HL-60 (cell line): ENCODE measurements at regions not wholly inside any gene's neighbourhood (a gene's known extent, or its start where the extent isn't known, plus 50 kb on each side); places are given as distances from the start of the nearest gene placed in this dataset.

Experiments
- GABPA ChIP-seq: IDR thresholded peaks from 2 replicates; pipeline ENCODE4 v1.6.1; 2012; ENCODE audit warnings: low read depth
- POLR2AphosphoS5 ChIP-seq: IDR thresholded peaks from 2 replicates; pipeline ENCODE4 v1.6.1; 2012; ENCODE audit warnings: low read depth
- TF ChIP-seq, protein P1 (sequence below): IDR thresholded peaks from one replicate; pipeline ENCODE4 v1.5.1; 2011; ENCODE audit warnings: low read length, control low read depth, inconsistent platforms; ENCODE audit not compliant: insufficient read depth
- TF ChIP-seq, protein P2 (sequence below): IDR thresholded peaks from 2 replicates; pipeline ENCODE4 v1.6.1; 2012; ENCODE audit warnings: low read depth; ENCODE audit not compliant: insufficient replicate concordance

DNA sequence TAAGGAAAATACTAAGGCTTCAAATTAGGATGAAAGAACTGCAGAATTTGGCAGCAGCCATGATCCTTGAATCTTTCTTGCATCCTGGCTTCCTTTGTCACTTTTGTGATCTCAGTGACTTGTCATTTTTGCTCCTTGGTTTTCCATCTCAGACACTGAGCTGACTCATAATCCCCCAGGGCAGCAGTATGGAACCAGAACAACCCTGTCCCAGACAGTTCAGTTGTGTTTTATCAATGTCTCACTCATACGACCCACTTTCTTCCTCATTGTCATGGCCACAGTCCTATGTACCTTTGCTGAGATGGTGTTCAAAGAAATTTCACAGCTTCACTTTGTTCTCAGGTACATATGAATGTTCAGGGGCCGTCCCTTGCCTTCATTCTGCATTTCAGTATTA, 488.5 kb upstream of the BTBD3 start:
- TF ChIP-seq POLR2AphosphoS5 (no peak), GABPA (no peak)
- TF ChIP-seq, protein P1, sequence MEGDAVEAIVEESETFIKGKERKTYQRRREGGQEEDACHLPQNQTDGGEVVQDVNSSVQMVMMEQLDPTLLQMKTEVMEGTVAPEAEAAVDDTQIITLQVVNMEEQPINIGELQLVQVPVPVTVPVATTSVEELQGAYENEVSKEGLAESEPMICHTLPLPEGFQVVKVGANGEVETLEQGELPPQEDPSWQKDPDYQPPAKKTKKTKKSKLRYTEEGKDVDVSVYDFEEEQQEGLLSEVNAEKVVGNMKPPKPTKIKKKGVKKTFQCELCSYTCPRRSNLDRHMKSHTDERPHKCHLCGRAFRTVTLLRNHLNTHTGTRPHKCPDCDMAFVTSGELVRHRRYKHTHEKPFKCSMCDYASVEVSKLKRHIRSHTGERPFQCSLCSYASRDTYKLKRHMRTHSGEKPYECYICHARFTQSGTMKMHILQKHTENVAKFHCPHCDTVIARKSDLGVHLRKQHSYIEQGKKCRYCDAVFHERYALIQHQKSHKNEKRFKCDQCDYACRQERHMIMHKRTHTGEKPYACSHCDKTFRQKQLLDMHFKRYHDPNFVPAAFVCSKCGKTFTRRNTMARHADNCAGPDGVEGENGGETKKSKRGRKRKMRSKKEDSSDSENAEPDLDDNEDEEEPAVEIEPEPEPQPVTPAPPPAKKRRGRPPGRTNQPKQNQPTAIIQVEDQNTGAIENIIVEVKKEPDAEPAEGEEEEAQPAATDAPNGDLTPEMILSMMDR, result no peak
- TF ChIP-seq, protein P2, sequence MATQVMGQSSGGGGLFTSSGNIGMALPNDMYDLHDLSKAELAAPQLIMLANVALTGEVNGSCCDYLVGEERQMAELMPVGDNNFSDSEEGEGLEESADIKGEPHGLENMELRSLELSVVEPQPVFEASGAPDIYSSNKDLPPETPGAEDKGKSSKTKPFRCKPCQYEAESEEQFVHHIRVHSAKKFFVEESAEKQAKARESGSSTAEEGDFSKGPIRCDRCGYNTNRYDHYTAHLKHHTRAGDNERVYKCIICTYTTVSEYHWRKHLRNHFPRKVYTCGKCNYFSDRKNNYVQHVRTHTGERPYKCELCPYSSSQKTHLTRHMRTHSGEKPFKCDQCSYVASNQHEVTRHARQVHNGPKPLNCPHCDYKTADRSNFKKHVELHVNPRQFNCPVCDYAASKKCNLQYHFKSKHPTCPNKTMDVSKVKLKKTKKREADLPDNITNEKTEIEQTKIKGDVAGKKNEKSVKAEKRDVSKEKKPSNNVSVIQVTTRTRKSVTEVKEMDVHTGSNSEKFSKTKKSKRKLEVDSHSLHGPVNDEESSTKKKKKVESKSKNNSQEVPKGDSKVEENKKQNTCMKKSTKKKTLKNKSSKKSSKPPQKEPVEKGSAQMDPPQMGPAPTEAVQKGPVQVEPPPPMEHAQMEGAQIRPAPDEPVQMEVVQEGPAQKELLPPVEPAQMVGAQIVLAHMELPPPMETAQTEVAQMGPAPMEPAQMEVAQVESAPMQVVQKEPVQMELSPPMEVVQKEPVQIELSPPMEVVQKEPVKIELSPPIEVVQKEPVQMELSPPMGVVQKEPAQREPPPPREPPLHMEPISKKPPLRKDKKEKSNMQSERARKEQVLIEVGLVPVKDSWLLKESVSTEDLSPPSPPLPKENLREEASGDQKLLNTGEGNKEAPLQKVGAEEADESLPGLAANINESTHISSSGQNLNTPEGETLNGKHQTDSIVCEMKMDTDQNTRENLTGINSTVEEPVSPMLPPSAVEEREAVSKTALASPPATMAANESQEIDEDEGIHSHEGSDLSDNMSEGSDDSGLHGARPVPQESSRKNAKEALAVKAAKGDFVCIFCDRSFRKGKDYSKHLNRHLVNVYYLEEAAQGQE, result no peak
